Activated naive CD4-positive, alpha-beta T cell treated with anti-CD3 and anti-CD28 coated beads, Interleukin-2, amount 50 U/mL, for 16 hours (primary cell): ENCODE measurements at regions not wholly inside any gene's neighbourhood (a gene's known extent, or its start where the extent isn't known, plus 50 kb on each side); places are given as distances from the start of the nearest gene placed in this dataset.
"Not testable (repeated sequence)": the region's sequence is repeated elsewhere in the genome, so short reads cannot be mapped to it uniquely, and the experiment has no call there.

ENCODE experiments used
- DNase-seq: peaks from one replicate; pipeline ENCODE4 v3.0.0-alpha.2; 2020

DNA sequence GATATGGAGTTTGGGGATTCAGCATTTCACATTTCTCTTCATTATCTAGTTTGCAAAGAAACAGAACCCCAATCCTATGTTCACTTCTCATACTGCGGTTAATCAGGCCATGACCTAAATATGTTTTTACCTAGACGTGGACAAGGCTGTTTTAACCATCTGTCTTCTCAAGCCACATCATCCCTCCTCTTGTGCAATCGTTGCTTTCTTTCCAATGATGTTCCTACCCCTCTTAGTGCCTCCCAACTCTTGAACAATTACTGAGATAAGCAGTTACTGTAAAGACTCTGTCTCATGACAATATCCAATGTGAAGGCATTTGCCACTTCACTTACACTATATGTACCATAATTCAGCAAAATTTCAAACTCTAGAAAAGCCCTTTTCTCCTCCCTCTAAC, 406.2 kb downstream of the LIG4 start:
- DNase-seq, result no peak

DNA sequence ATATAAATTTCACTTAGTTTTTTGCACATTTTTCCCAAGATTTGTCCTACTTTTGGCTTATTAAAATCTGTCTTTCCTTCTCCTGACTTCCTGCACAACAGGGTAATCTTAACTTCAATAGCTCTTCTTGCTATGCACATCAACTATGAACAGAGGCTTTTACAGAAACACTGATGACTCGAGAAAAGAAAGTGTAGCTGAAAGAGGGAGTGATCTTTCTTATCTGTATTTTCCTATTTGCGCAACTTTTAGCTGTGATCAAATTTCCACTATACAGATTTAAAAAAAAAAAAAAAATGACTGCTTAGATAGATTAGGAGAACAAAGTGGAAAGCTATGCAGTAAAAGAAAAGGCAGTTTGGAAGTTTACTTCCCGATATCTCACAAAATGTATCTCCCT, 406.9 kb downstream of the LIG4 start:
- DNase-seq, result no peak

DNA sequence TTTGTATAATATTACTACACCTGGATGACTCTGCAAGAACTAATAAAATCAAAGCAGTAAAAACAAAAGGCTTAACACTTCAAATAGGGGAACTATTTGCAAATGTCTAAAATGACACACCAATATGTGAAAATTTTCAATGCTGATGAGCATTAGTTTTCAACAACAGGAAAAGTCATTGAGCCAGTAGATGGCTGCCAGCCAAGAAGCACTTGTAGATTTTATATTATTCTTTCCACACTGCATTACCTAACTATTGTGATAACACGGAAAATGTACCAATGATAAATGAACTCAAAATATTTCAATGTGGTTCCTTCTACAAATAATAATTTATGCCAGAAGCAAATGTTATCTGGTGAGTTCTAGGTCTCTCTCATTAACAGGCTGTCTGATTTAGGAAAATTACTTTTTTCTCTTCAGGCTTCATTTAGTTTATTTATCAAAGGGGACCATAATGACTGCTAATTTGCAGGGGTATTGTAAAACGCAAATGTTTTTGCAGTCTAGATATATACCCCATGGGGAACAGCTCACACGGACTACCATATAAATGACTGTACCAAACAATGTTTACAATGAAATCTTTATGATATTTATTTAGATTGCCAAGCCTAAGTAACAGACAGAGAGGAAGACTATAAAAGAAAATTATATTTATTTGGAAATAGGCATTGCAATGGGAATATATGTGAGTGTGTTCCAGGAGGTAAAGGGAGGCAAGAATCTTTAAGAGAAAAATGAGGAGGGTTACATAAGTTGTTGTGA, 407.8 kb downstream of the LIG4 start:
- DNase-seq, result no peak

DNA sequence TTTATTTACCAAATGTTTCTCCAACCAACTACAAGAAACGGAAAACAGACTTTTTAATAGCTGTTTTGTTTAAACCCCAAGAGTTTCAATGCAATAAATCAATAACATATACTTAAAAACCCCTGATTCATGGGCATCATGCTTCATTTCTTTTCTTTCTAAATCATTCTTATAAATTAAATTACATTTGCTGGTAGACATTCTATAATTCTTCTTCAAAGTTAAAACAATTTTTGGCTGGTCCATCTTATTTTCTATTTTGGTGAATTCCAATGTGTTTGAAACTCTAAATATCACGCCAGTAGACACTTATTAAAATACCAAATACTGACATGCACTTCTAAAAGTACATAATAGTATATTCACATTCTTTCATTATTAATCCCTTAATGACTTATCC, 408.6 kb downstream of the LIG4 start:
- no peak for DNase-seq

DNA sequence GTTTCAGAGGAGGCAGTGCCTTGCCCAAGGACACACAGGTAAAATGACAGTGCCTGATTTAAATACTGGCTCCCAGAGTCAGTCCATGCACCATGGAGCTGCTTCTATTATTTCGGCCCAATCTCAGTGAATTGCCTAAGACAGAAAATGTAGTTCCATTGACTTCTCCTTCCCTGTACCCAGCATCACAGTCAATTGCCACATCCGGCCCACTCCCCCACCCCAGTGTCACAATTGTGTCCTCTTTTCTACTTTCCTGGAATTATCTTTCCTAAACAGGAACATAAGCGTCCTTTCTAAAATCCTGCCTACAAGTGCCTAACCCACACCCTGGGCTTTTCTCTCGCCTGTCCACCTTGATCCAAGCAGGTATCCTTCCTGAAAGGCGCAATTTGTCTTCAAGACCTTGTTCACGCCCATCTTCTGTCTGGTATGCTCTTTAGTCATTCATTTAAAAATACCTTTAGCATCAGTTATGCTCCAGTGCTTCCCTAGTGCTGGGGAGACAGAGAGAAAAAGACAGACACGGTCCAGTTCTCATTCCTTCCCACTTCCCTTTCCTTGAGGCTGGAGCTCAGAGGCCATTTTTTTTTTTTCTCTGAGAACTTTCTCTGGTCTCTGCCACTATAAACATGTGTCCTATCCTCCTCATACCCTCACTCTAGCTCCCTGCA, 411.4 kb downstream of the LIG4 start:
- DNase-seq, result no peak

DNA sequence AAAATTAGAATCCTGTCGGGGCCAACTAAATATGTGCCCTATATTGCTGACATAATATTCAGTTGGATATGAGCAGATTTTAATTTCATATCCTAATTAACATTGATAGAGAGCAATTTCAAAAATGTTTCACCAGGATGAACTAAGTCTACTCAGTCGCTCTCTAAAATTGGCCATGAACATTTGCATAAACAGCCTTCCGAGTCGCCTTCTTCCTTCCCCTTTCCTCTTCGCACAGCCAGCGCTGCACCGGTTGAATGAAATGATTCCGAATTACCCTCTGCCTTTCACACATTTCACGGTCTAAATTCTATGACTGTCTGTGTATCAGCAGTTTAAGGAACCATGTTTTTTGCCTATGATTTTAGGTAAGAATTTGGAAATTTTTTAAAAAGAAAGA, 413.7 kb downstream of the LIG4 start:
- no peak for DNase-seq

DNA sequence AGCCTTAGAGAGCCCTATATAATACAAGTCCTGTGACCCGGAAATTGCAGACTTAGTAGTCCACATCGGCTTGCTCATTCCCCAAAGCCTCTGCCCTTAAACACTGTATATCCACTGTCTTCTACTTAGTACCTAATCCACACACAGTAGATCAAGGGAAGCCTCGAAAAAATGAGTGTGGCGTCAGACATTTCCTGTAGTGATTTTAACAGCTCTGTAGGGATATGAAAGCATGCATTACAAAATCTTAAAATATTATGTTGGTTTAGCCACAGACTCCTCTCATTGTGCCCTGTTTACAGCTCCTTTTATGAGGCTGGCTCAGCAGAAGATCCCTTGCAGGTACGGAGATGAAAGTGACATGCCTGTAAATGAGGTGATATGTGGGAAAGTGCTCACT, 416.3 kb downstream of the LIG4 start:
- no peak for DNase-seq

DNA sequence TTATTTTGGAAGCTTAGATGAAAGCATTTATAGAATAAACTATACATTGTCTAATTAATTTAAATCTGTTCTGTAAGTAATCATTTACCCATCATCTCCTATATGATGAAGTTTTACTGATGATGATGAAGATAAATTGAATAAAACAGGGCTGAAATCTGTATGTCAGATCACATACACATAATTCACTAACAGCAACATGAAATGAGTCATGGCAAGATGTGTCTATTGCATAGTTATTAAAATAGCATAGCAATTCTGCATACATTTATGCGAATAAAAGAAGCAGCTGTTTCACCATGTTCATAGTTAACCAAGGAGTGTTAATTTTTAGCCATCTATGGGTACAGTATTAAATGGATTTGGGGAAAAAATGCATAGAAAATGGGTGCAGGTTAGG, 424.9 kb downstream of the LIG4 start:
- DNase-seq, result no peak

DNA sequence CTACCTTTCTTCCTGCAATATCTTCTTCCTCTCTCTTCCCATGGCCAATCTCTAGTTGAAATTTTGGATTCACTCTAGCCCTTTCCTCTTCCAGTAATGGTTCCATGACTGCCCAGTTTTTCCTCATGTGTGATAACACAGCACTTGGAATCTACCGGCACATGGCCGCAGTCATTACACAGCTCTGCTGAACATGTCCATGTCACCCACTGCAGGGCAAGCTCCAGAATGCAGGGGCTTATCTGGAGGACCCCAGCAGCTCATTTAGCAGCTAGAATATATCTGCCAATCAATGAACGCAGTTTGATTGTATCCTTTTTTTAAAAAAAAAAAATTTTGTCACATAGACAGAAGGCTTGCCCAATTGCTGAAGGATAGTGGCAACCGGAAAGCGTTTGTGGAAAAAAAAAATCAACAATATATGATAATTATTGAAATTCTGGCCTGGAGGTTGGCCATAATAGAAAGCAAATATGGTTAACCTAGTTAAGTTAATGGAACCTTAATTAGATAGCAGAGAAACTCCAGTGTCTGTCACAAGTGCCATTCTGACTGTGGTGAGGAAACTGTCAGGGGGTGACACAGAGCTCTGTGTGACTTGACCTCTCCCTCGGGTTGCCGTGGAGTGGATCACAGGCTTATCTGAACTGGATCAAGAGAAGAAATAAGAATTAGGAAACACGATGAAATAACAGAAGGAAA, 426.7 kb downstream of the LIG4 start:
- DNase-seq, result no peak

DNA sequence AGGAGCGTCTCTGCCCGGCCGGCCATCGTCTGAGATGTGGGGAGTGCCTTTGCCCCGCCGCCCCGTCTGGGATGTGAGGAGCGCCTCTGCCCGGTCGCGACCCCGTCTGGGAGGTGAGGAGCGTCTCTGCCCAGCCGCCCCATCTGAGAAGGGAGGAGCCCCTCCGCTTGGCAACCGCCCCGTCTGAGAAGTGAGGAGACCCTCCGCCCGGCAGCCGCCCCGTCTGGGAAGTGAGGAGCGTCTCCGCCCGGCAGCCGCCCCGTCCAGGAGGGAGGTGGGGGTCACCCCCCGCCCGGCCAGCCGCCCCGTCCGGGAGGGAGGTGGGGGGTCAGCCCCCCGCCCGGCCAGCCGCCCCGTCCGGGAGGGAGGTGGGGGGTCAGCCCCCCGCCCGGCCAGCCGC, 432.7 kb downstream of the LIG4 start:
- not testable (repeated sequence) for DNase-seq

DNA sequence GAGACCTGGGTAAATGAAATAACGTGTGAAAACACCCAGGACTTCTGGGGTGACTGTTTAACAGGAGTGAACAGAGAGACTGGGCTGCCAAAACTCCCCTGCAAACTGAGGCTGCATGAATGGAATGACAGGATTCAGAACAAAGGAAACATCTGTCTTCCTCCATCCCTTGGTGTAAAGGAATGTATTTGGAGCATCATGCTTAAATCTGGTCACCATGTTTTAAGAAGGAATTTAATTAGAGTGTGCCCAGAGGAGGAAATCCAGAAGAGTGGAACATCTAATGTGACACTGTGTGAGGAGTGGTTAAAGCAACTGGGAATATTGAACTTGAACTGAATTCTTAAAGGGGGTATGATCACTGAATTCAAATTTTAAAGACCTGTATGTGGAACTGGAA, 437.2 kb downstream of the LIG4 start:
- no peak for DNase-seq

DNA sequence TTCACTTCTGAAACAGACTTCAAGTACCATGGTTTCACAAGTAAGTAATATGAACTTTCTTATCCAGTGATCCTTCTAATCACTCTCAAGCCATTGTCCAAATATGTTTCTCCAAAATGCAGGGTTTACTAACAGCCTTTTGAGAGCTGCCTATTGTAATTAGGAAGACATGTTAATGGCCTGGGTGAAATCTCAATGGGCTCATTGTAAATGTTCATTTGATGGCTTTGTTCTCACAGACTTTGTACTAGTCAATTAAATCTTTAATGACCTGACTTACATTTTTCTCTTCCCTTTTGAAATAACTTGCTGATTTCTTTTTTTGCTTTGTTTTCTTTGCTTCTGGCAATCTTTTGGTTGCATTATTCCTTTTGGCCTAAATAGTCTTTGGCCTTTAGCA, 444.8 kb downstream of the LIG4 start:
- DNase-seq, result no peak

DNA sequence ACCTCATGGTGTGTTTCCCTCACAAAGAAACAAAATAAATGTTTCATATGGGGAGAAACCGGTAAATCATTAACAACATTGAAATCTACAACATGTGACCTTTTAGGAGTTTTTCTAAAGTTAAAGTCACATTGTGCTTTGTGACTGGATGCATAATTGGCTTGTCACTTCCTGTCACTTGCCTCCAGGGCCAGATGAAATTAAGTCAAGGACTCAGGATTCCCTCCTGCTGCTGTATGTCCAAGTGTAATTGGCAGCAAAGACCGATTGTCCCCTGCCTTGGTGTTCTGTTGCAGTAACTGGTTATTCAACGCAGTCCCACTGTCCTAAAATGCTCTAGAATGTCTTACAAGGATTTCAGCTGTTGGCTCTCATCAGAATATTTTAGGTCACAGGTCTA, 448.2 kb downstream of the LIG4 start:
- DNase-seq, result no peak

DNA sequence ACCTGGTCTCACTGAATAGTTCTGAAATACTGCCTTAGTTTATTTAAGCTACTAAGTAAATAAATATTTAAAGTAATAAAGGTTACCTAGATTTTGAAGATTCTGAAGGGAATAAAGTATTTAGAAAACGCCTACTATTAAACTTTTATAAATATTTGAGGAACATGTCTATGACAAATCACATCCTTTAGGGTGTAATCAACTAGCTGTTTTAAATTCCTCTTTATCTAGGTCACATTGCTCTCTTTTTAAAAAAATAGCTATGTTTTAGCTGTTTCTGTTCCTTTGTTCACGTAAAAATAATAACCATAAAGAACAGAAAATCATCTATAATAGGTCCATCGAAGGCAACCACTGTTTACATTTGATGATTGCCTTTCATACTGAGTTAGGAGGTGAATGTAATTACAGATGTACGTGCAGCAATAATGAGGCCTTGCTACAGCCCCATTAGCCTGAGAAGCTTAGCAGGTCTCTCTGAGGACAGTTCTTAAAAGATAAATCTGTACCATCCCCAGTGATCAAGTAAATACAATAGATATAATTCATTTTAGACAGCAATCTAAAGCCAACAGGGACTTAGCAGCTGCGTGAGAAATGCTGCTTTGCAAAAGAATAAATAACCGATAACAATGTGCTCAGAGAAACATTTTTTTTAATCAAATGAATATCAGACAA, 449.5 kb downstream of the LIG4 start:
- no peak for DNase-seq

DNA sequence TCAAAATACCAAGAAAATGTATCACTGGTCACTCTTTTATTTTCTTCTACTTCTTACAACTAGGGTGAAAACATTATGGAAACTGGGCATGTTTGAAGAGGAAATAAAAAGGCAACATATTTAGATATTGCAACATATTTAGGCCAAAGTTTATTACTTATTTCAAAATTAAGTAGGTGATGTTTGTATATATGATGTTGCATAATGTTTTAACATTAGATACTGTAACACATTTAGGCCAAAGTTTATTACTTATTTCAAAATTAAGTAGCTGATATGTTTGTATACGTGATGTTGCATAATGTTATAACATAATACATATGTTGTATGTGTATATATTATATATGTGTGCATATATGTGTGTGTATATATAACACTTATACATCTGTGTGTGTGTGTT, 451.3 kb downstream of the LIG4 start:
- no peak for DNase-seq

DNA sequence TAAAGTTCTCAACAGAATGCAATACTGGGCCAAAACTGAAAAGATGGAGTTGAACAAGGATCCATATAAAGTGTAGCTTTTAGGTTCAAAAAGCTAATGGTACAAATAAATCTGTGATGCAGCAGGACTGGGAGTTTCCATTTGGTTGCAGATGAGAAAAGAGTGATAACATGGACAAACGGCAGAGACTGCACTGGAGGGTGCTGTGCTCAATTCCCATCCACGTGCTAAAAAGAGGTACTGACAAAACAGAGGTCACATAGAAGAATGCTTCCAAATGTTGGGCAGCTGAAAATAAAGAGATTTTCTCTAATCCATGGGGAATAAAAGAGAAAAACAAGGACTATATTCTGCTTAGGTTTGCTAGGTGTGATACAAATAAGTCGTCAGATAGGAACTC, 461.6 kb downstream of the LIG4 start:
- DNase-seq, result no peak

DNA sequence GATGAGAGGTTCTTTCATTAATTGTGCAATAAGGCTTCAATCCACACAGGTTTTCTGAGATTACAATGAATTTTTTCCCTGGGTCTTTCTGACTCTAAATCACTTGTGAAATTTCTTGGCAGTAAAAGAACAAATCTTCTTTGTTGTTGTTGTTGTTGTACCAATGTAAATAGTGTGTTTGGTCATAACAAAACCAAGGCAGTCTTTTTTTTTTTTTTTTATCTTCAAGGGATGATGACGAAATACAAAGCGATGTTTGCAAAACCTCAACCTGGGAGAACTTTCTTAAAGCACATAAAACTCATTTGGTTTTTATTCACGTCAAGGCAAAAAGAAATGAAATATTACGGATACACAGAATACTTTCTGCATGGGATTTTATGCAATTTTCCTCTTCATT, 462.0 kb downstream of the LIG4 start:
- no peak for DNase-seq

DNA sequence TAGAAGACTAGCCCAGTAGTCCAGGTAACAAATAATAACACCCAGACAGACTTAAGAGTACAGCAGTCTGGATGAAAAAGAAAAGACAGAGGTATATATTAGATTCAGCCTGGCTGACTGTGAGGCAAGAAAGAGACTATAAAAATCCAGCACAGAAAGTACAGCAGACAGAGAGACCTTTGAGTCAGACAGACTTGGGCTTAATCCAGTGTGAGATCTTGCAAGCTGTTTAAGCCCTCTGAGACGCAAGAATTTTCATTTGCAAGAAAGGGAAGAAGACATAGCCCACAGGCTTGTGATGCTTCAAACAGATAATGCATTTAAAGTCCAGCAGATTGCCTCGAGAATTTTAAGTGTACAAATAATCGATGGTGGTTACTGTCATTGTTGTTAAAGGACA, 471.4 kb downstream of the LIG4 start:
- DNase-seq, result no peak

DNA sequence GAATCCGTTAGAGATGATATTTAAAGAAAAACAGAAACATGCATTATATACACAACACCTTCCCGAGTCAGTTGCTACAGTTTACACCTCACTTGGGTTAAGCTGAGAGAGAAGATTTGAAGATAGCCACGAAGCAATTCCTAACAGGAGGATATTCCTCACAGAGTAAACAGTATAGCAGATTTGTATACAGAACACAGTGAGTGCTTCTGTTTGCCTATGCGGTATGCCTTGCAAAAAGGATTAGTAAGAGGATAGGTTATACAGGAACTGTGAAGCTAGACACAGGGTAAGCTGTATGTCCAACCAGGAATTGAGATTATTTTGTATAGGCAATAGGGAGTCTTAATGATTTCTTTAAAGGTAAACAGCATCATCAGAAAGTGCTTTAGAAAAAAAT, 471.8 kb downstream of the LIG4 start:
- no peak for DNase-seq

DNA sequence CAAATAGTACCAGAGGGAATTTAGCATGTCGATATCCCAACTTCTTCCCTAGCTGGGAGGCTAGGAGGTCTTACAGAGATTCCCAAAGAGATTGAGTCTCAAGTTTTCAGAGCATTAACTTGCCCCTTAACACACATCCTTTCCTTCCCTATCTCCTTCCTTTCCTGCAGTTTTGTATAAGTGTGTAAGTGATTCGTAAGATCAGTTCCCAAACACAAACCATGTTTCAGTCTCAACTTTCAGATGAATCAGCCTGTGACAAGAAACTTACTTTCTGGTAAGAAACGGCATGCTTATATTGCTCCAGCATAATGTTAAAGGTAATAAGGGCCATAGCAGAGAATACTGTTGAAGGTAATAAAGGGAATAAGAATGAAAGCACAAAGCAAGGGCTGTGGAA, 472.2 kb downstream of the LIG4 start:
- no peak for DNase-seq

DNA sequence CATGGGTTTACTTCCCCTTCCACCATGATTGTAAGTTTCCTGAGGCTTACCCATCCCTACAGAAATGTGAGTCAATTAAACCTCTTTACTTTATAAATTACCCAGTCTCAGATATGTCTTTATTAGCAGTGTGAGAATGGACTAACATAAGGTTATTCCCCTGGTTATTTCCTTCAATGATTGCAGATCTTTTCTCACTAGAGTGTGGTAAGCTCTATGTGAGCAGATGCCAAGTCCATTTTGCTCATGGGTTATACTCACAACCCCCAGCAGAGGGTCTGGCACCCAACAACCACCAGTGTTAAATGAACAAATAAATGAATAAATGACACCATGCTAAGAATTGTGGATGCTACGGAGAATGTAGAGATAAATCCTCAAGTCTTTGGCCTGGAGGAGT, 472.8 kb downstream of the LIG4 start:
- no peak for DNase-seq

DNA sequence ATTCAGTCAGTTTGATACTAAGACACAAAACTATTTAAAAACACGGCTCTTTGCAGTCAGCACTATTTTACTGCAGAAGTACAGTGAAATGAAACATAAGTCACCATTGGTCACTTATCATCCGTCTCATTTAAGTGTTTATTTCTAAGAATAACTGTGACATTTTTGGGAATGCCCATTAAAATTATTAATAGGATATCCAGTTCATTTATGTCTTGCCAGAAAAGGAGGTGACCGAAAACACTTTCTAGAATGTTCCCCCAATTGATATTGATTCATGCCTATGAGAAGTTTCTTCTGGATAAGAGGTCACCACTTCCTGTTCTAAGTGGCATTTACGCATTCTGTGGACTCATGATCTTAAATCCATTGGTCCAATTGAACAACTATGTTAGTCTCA, 477.3 kb downstream of the LIG4 start:
- no peak for DNase-seq

DNA sequence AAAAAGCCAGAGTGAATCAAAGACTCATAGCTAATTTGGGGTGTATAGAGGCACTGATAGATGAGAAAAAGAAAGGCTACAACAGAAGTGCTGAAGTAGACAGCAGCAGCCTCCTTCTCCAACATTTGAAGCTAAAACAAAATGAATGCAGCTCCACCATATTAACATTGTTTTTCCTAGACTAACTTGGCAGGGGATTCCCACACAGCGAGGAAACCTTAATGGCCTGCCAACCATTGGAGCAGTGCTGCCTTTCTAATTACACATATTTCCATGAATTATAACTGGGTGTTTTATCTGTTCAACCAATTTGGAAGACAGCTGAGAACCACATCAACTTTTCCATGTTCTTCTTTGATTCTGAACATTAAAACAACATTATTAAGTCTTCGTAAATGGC, 478.6 kb downstream of the LIG4 start:
- DNase-seq, result no peak

DNA sequence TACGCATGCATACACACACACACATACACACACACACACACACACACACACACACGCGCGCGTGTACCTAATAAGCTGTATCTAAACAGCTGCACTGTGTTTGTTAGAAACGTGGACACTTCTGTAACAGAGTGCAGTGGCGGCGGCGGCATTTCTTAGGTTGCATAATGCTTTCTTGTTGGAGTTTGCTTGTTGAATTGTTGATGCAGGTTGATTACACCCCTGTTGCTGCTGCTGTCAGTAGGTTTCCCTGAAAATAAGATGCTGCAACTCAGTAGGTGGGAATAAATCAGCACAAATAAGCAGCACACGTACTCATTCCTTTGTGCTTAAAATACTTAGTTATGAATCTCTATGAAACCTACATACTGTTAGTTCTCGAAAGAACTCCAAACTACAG, 479.2 kb downstream of the LIG4 start:
- no peak for DNase-seq
